LNCaP clone FGC (cell line): ENCODE measurements at regions not wholly inside any gene's neighbourhood (a gene's known extent, or its start where the extent isn't known, plus 50 kb on each side); places are given as distances from the start of the nearest gene placed in this dataset.

Source experiments
- DNase-seq: peaks from one replicate; pipeline ENCODE4 v3.0.0-alpha.2; 2011; ENCODE audit warnings: low read depth
- H3K4me3 ChIP-seq: 2 replicates; pipeline ENCODE4 v1.5.1; 2011; ENCODE audit warnings: mild to moderate bottlenecking, low read depth, low read length, control low read depth
- CTCF ChIP-seq: IDR thresholded peaks from 2 replicates; pipeline ENCODE4 v1.5.1; 2012; ENCODE audit warnings: mild to moderate bottlenecking; ENCODE audit not compliant: control insufficient read depth, insufficient read depth; ENCODE audit errors: extremely low read depth

GRCh38 chr2:19503915-19504314 lies 145.5 kb upstream of the OSR1 start:
- no peak for DNase-seq
- TF ChIP-seq CTCF, result no peak
- no peak overlapping the region for H3K4me3 ChIP-seq

GRCh38 chr2:19503406-19503805 lies 145.0 kb upstream of the OSR1 start:
- H3K4me3 ChIP-seq, result no peak overlapping the region
- no peak for TF ChIP-seq CTCF
- no peak for DNase-seq

- TF ChIP-seq CTCF, result no peak
- DNase-seq, result no peak
Measured at GRCh38 chr2:19500126-19500525, 141.7 kb upstream of the OSR1 start.

GRCh38 chr2:19496646-19497045 lies 138.2 kb upstream of the OSR1 start:
- no peak for TF ChIP-seq CTCF
- H3K4me3 ChIP-seq, result no peak overlapping the region
- no peak for DNase-seq

More at GRCh38 chr2:19500126-19500525, 141.7 kb upstream of the OSR1 start:
- no peak overlapping the region for H3K4me3 ChIP-seq

GRCh38 chr2:19494241-19494640 lies 135.8 kb upstream of the OSR1 start:
- DNase-seq, result no peak
- no peak for TF ChIP-seq CTCF
- H3K4me3 ChIP-seq, result no peak overlapping the region

GRCh38 chr2:19491796-19492195 lies 133.4 kb upstream of the OSR1 start:
- DNase-seq, result no peak
- TF ChIP-seq CTCF, result no peak

GRCh38 chr2:19490846-19491435 lies 132.5 kb upstream of the OSR1 start:
- DNase-seq, result no peak
- no peak for TF ChIP-seq CTCF
- H3K4me3 ChIP-seq, result no peak overlapping the region

More at GRCh38 chr2:19491796-19492195, 133.4 kb upstream of the OSR1 start:
- no peak overlapping the region for H3K4me3 ChIP-seq
